ENCODE measurements at regions not wholly inside any gene's neighbourhood (a gene's known extent, or its start where the extent isn't known, plus 50 kb on each side); places are given as distances from the start of the nearest gene placed in this dataset.

DNA sequence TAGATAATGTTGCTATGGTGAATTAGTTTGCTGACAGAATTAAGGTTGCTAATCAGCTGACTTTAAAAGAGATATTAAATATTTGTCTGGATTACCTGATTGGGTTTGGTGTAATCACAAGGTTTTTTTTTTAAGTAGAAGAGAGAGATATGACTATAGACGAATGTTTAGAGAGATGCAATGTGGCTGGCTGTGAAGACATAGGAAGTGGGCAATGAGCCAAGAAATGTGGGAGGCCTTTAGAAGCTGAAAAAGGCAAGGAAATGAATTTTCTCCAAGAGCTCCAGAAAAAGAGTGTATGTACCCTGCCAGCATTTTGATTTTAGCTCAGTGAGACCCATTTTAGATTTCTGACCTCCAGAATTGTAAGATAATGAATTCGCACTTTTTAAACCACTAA, 598.3 kb downstream of the PKHD1 start:
- no peaks in the 10 kb centered on the region for H3K27me3 ChIP-seq (ENCODE audit: control insufficient read depth, insufficient read depth, low read length)
- no peaks in the 10 kb centered on the region for H3K36me3 ChIP-seq (ENCODE audit: control insufficient read depth, insufficient read depth, low read length)
- TF ChIP-seq, protein P1, sequence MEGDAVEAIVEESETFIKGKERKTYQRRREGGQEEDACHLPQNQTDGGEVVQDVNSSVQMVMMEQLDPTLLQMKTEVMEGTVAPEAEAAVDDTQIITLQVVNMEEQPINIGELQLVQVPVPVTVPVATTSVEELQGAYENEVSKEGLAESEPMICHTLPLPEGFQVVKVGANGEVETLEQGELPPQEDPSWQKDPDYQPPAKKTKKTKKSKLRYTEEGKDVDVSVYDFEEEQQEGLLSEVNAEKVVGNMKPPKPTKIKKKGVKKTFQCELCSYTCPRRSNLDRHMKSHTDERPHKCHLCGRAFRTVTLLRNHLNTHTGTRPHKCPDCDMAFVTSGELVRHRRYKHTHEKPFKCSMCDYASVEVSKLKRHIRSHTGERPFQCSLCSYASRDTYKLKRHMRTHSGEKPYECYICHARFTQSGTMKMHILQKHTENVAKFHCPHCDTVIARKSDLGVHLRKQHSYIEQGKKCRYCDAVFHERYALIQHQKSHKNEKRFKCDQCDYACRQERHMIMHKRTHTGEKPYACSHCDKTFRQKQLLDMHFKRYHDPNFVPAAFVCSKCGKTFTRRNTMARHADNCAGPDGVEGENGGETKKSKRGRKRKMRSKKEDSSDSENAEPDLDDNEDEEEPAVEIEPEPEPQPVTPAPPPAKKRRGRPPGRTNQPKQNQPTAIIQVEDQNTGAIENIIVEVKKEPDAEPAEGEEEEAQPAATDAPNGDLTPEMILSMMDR (IDR thresholded peaks at IDR 0.05; ENCODE audit: insufficient read depth, low read length, poor library complexity, severe bottlenecking) = no peak
- no peak overlapping the region for H3K4me3 ChIP-seq (ENCODE audit: low read depth, low read length)
- no peak for DNase-seq (ENCODE audit: low read depth)

DNA sequence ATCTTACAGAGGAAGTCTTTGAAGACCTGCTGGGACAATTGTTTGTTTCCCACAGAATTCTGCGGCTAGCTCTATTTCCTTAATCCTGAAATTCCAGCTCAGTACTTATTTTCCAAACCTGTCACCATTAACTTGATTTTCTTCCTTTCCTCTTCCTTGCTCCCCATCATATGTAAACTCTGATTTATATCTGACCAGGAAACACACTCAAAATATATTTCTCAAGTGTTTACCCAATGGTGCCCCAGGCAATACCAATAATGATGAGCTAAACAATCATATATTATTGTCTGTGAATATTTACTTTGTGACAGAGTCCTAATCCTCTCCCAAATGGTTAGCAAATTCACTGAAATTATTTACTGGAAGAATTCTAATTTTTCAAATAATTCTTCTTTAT, 597.3 kb downstream of the PKHD1 start:
- Histone ChIP-seq H3K27me3 (ENCODE audit: control insufficient read depth, insufficient read depth, low read length) (no peaks in the 10 kb centered on the region), H3K36me3 (ENCODE audit: control insufficient read depth, insufficient read depth, low read length) (no peaks in the 10 kb centered on the region), H3K4me3 (ENCODE audit: low read depth, low read length) (no peak overlapping the region)
- DNase-seq (ENCODE audit: low read depth) = no peak
- TF ChIP-seq, protein P1 (IDR thresholded peaks at IDR 0.05; ENCODE audit: insufficient read depth, low read length, poor library complexity, severe bottlenecking) = no peak

DNA sequence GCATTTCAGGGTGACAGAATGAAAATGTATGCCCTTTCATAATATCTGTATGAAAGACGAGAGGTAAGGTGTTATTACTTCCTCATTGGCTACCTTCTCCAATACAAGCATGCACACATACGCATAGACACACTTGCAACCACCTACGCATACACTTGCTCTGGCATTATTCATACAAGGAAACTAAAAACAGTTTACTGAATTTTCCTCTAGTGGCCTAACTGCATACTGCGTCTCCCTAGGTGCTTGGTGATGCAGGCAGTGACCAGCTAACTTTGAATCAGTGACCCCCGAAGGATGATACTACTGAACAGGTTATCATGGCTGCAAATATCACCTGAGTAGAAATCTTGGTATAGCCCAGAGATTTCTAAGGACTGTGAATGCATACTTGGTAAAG, 593.1 kb downstream of the PKHD1 start:
- no peak overlapping the region for H3K4me3 ChIP-seq (ENCODE audit: low read depth, low read length)
- H3K27me3 ChIP-seq (ENCODE audit: control insufficient read depth, insufficient read depth, low read length) = no peaks in the 10 kb centered on the region
- no peaks in the 10 kb centered on the region for H3K36me3 ChIP-seq (ENCODE audit: control insufficient read depth, insufficient read depth, low read length)
- TF ChIP-seq, protein P1 (IDR thresholded peaks at IDR 0.05; ENCODE audit: insufficient read depth, low read length, poor library complexity, severe bottlenecking) = peak; percentile 21
- no peak for DNase-seq (ENCODE audit: low read depth)

DNA sequence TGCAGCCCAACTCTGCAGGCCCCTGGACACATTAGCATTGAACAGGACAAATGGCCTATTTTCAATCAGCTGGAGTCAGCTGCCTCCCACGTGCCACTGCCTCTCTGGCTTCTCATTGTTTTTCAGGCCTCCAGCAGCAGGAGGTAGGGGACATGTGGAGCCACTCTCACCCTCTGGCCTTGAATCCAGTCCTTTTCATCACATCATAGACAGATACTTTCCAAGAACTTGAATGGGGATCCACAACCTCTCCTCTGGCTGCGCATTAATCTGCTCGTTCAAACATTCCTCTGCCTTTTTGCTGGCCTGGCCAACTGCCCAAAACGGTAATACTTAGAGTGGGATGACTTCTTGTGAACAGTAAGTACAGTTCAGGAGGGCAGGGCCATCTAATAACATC, 592.3 kb downstream of the PKHD1 start:
- no peak for DNase-seq (ENCODE audit: low read depth)
- H3K27me3 ChIP-seq (ENCODE audit: control insufficient read depth, insufficient read depth, low read length) = no peaks in the 10 kb centered on the region
- no peaks in the 10 kb centered on the region for H3K36me3 ChIP-seq (ENCODE audit: control insufficient read depth, insufficient read depth, low read length)
- TF ChIP-seq, protein P1 (IDR thresholded peaks at IDR 0.05; ENCODE audit: insufficient read depth, low read length, poor library complexity, severe bottlenecking) = no peak
- no peak overlapping the region for H3K4me3 ChIP-seq (ENCODE audit: low read depth, low read length)

DNA sequence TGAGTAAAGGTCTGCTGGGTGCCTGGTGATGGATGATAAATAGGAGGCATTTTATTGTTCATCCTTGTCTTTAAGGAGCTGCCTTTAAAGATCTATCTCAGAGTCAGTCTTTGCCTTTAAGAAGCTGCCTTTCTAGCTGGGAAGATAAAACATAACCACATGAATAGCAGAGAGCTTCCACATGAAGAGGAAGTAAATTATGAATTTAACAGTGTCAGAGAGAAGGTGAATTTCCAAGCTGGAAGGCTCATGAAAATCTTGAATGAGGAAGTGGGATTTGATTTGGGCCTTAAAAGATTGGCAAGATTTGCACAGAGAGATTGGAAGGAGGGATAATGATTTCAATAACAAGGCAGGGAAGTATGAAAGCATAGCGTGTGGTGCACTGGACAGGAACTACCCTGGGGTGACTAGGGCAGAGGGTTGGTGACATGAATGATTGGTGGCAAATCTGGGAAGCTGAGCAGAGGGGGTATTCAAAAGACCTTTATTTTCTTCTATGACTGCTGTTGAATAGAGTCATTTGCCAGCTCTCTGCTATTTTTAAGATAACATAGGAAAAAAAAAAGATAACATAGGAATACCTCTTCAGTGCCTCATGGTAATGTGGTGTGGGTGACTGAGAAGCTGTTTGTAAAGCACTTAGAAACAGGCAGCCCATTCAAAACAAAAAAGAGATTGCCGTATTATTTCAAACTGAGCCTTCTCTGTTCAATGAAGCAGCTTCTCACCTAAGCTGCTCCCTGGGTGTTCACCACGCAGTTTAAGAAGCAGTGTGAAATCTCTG, 591.6 kb downstream of the PKHD1 start:
- H3K4me3 ChIP-seq (ENCODE audit: low read depth, low read length) = no peak overlapping the region
- no peak for DNase-seq (ENCODE audit: low read depth)
- no peaks in the 10 kb centered on the region for H3K36me3 ChIP-seq (ENCODE audit: control insufficient read depth, insufficient read depth, low read length)
- H3K27me3 ChIP-seq (ENCODE audit: control insufficient read depth, insufficient read depth, low read length) = no peaks in the 10 kb centered on the region
- TF ChIP-seq, protein P1 (IDR thresholded peaks at IDR 0.05; ENCODE audit: insufficient read depth, low read length, poor library complexity, severe bottlenecking) = no peak

DNA sequence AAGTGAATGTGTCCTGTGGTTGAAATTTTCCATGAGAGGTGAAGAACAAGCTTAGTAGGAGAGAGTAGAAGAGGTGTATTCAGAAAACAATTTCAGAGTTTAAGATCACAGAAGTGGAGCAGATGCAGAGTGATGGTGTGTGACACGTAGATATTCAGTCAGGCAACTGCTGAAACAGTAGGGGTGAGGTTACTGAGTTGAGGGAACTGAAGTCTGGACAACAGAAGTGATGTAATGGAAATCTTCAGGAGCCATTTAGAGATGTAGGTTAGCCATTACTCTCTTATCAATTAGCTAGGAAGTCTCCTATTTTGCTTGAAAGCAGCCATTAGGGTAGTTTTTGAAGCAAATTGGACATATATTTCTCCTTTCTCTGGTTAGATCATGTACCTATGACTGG, 584.4 kb downstream of the PKHD1 start:
- Histone ChIP-seq H3K4me3 (ENCODE audit: low read depth, low read length) (no peak overlapping the region), H3K27me3 (ENCODE audit: control insufficient read depth, insufficient read depth, low read length) (no peaks in the 10 kb centered on the region)
- TF ChIP-seq, protein P1 (IDR thresholded peaks at IDR 0.05; ENCODE audit: insufficient read depth, low read length, poor library complexity, severe bottlenecking) = no peak

More for the DNA sequence above, 584.4 kb downstream of the PKHD1 start:
- DNase-seq (ENCODE audit: low read depth) = no peak
- H3K36me3 ChIP-seq (ENCODE audit: control insufficient read depth, insufficient read depth, low read length) = no peaks in the 10 kb centered on the region
